ENCODE measurements at regions not wholly inside any gene's neighbourhood (a gene's known extent, or its start where the extent isn't known, plus 50 kb on each side); places are given as distances from the start of the nearest gene placed in this dataset.

GRCh38 chr9:86410281-86410680 is 56.1 kb upstream of the TUT7 start:
- intact Hi-C loops (cut with DNase I) = loop anchor here (5.0 to 10.0 kb wide), 3 partner anchors 912 to 1255 kb away; no protein-coding TSS in a partner anchor
- DNase-seq (no peak), ATAC-seq (no peak)
- H3K27ac ChIP-seq = no peak overlapping the region
- no peak overlapping the region for H3K4me3 ChIP-seq
- no peaks in the 10 kb centered on the region for H3K36me3 ChIP-seq (ENCODE audit: insufficient read depth in 1 of 2, low read depth in 1 of 2)
- H3K4me1 ChIP-seq = peaks cover 22% of the 10 kb centered on the region
- WGBS, 3 donors = 77 to 84% (median 82%) methylated on average over 5 of the region's 5 CpGs
- H3K9me3 ChIP-seq = no peaks in the 10 kb centered on the region
- no peak for TF ChIP-seq CTCF (IDR thresholded peaks at IDR 0.05)
- no peaks in the 10 kb centered on the region for H3K27me3 ChIP-seq (ENCODE audit: insufficient read depth in 3 of 3, low read length in 2 of 3)

GRCh38 chr9:86408121-86408520 is 53.9 kb upstream of the TUT7 start:
- WGBS, 3 donors = 92 to 96% (median 94%) methylated on average over 1 of the region's 1 CpG
- no peak for ATAC-seq
- peaks cover 25% of the 10 kb centered on the region for H3K4me1 ChIP-seq
- no peak overlapping the region for H3K4me3 ChIP-seq
- H3K27ac ChIP-seq = no peak overlapping the region
- H3K27me3 ChIP-seq (ENCODE audit: insufficient read depth in 3 of 3, low read length in 2 of 3) = no peaks in the 10 kb centered on the region
- H3K36me3 ChIP-seq (ENCODE audit: insufficient read depth in 1 of 2, low read depth in 1 of 2) = no peaks in the 10 kb centered on the region
- no peak for DNase-seq
- TF ChIP-seq CTCF (IDR thresholded peaks at IDR 0.05) = no peak
- H3K9me3 ChIP-seq = no peaks in the 10 kb centered on the region
- intact Hi-C loops (cut with DNase I) = no loop called here

- intact Hi-C loops (cut with DNase I) = loop anchor here in 1 of 2 donors (2.0 kb wide), 1 partner anchor 52 kb away; the partner anchor contains the start of gene TUT7
- no peaks in the 10 kb centered on the region for H3K9me3 ChIP-seq
- ATAC-seq (peak; percentile 40 to 59 (median 50)), DNase-seq (no peak)
- 70 to 85% (median 71%) methylated on average over 3 of the region's 3 CpGs for whole genome bisulfite sequencing, 3 donors
- no peak overlapping the region for H3K27ac ChIP-seq
- no peaks in the 10 kb centered on the region for H3K27me3 ChIP-seq (ENCODE audit: insufficient read depth in 3 of 3, low read length in 2 of 3)
- no peak overlapping the region for H3K4me3 ChIP-seq
- peaks cover 25% of the 10 kb centered on the region for H3K4me1 ChIP-seq
- H3K36me3 ChIP-seq (ENCODE audit: insufficient read depth in 1 of 2, low read depth in 1 of 2) = no peaks in the 10 kb centered on the region
- no peak for TF ChIP-seq CTCF (IDR thresholded peaks at IDR 0.05)
Observed at GRCh38 chr9:86407022-86407421, 52.8 kb upstream of the TUT7 start.

- H3K9me3 ChIP-seq = no peaks in the 10 kb centered on the region
Observed at GRCh38 chr9:86406366-86406765, 52.2 kb upstream of the TUT7 start.

More at GRCh38 chr9:86406366-86406765, 52.2 kb upstream of the TUT7 start:
- H3K4me1 ChIP-seq = peaks cover 25% of the 10 kb centered on the region
- intact Hi-C loops (cut with DNase I) = loop anchor here in 1 of 2 donors (2.0 kb wide), 1 partner anchor 52 kb away; the partner anchor contains the start of gene TUT7
- ATAC-seq (peak; percentile 70 to 88 (median 80)), DNase-seq (no peak)
- no peaks in the 10 kb centered on the region for H3K27me3 ChIP-seq (ENCODE audit: insufficient read depth in 3 of 3, low read length in 2 of 3)
- H3K4me3 ChIP-seq = peak overlapping the region; percentile 30
- 35 to 42% (median 41%) methylated on average over 4 of the region's 4 CpGs for WGBS, 3 donors
- TF ChIP-seq CTCF (IDR thresholded peaks at IDR 0.05) = no peak
- H3K36me3 ChIP-seq (ENCODE audit: insufficient read depth in 1 of 2, low read depth in 1 of 2) = no peaks in the 10 kb centered on the region
- H3K27ac ChIP-seq = peak overlapping the region; percentile 70
